ENCODE measurements at regions not wholly inside any gene's neighbourhood (a gene's known extent, or its start where the extent isn't known, plus 50 kb on each side); places are given as distances from the start of the nearest gene placed in this dataset.

GRCh38 chr9:70478963-70479641 lies 64.6 kb upstream of the KLF9 start:
- peak overlapping the region; percentile 91 for H3K27ac ChIP-seq (ENCODE audit: low read depth, low read length)
- 41 to 77% (median 70%) methylated on average over 3 of the region's 3 CpGs for WGBS, 3 donors

GRCh38 chr9:70477907-70478480 lies 63.5 kb upstream of the KLF9 start:
- H3K27ac ChIP-seq (ENCODE audit: low read depth, low read length) = no peak overlapping the region
- WGBS, 3 donors = 47 to 70% (median 69%) methylated on average over 2 of the region's 2 CpGs

GRCh38 chr9:70477146-70477745 lies 62.8 kb upstream of the KLF9 start:
- H3K27ac ChIP-seq (ENCODE audit: low read depth, low read length) = no peak overlapping the region
- 46 to 85% (median 80%) methylated on average over 5 of the region's 5 CpGs for WGBS, 3 donors

GRCh38 chr9:70475211-70475610 lies 60.8 kb upstream of the KLF9 start:
- WGBS, 3 donors = 36 to 73% (median 63%) methylated on average over 2 of the region's 2 CpGs
- H3K27ac ChIP-seq (ENCODE audit: low read depth, low read length) = no peak overlapping the region

- WGBS, 3 donors = 60 to 88% (median 86%) methylated on average over 2 of the region's 2 CpGs
- H3K27ac ChIP-seq (ENCODE audit: low read depth, low read length) = no peak overlapping the region
Measured at GRCh38 chr9:70474413-70474812, 60.0 kb upstream of the KLF9 start.

- 65 to 84% (median 82%) methylated on average over 14 of the region's 14 CpGs for WGBS, 3 donors
- H3K27ac ChIP-seq (ENCODE audit: low read depth, low read length) = no peak overlapping the region
Measured at GRCh38 chr9:70472268-70473249, 58.1 kb upstream of the KLF9 start.

- H3K27ac ChIP-seq (ENCODE audit: low read depth, low read length) = no peak overlapping the region
- 15 to 38% (median 35%) methylated on average over 9 of the region's 9 CpGs for WGBS, 3 donors
Measured at GRCh38 chr9:70470050-70471015, 55.9 kb upstream of the KLF9 start.

- no peak overlapping the region for H3K27ac ChIP-seq (ENCODE audit: low read depth, low read length)
- WGBS, 3 donors = 85 to 88% (median 85%) methylated on average over 3 of the region's 3 CpGs
Measured at GRCh38 chr9:70468291-70468690, 53.8 kb upstream of the KLF9 start.

- WGBS, 3 donors = 72 to 94% (median 77%) methylated on average over 6 of the region's 6 CpGs
- H3K27ac ChIP-seq (ENCODE audit: low read depth, low read length) = no peak overlapping the region
Measured at GRCh38 chr9:70466976-70467561, 52.6 kb upstream of the KLF9 start.

GRCh38 chr9:70465904-70466303 lies 51.4 kb upstream of the KLF9 start:
- 83 to 95% (median 87%) methylated on average over 8 of the region's 8 CpGs for WGBS, 3 donors
- H3K27ac ChIP-seq (ENCODE audit: low read depth, low read length) = no peak overlapping the region

GRCh38 chr9:70465398-70465797 lies 50.9 kb upstream of the KLF9 start:
- WGBS, 3 donors = 82 to 85% (median 84%) methylated on average over 6 of the region's 6 CpGs
- H3K27ac ChIP-seq (ENCODE audit: low read depth, low read length) = no peak overlapping the region
